ENCODE measurements at regions not wholly inside any gene's neighbourhood (a gene's known extent, or its start where the extent isn't known, plus 50 kb on each side); places are given as distances from the start of the nearest gene placed in this dataset.
"Not testable (repeated sequence)": the region's sequence is repeated elsewhere in the genome, so short reads cannot be mapped to it uniquely, and the experiment has no call there.

- TF ChIP-seq EP300, POLR2A, POLR2AphosphoS5 (IDR thresholded peaks at IDR 0.05): not testable (repeated sequence)
- TF ChIP-seq, protein P1, sequence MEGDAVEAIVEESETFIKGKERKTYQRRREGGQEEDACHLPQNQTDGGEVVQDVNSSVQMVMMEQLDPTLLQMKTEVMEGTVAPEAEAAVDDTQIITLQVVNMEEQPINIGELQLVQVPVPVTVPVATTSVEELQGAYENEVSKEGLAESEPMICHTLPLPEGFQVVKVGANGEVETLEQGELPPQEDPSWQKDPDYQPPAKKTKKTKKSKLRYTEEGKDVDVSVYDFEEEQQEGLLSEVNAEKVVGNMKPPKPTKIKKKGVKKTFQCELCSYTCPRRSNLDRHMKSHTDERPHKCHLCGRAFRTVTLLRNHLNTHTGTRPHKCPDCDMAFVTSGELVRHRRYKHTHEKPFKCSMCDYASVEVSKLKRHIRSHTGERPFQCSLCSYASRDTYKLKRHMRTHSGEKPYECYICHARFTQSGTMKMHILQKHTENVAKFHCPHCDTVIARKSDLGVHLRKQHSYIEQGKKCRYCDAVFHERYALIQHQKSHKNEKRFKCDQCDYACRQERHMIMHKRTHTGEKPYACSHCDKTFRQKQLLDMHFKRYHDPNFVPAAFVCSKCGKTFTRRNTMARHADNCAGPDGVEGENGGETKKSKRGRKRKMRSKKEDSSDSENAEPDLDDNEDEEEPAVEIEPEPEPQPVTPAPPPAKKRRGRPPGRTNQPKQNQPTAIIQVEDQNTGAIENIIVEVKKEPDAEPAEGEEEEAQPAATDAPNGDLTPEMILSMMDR (IDR thresholded peaks at IDR 0.05) = not testable (repeated sequence)
Measured at GRCh38 chr1:83208540-83208939, 790.4 kb downstream of the TTLL7 start.
